ENCODE measurements at regions not wholly inside any gene's neighbourhood (a gene's known extent, or its start where the extent isn't known, plus 50 kb on each side); places are given as distances from the start of the nearest gene placed in this dataset.

- in situ Hi-C loops (cut with MboI), result no loop called here
- Histone ChIP-seq H3K27me3 (ENCODE audit: control insufficient read depth in 2 of 2, insufficient read depth in 2 of 2, low read length in 2 of 2) (no peaks in the 10 kb centered on the region), H3K79me2 (ENCODE audit: control insufficient read depth, insufficient read depth, low read length) (no peaks in the 10 kb centered on the region), H3K9me3 (replicated peaks; ENCODE audit: control insufficient read depth, insufficient read depth, low read depth, low read length) (no peaks in the 10 kb centered on the region), H3K4me1 (replicated peaks in 1 of 2; ENCODE audit: control insufficient read depth in 2 of 2, insufficient read depth in 2 of 2, low read length in 2 of 2) (no peaks in the 10 kb centered on the region), H3K9me1 (ENCODE audit: control insufficient read depth, insufficient read depth, low read length) (no peaks in the 10 kb centered on the region), H3K4me2 (ENCODE audit: insufficient read depth, low read length) (no peak overlapping the region), H2AFZ (ENCODE audit: low read depth, low read length) (no peak overlapping the region), H4K20me1 (replicated peaks; ENCODE audit: control insufficient read depth, insufficient read depth, low read length) (no peaks in the 10 kb centered on the region), H3K36me3 (ENCODE audit: control insufficient read depth, insufficient read depth, low read length) (no peaks in the 10 kb centered on the region), H3K9ac (ENCODE audit: insufficient read depth in 1 of 2, low read depth in 2 of 2, low read length in 2 of 2) (no peak overlapping the region), H3K4me3 (no peak overlapping the region), H3K27ac (ENCODE audit: extremely low read depth, low read depth, low read length) (no peak overlapping the region)
- ATAC-seq (no peak), DNase-seq (ENCODE audit: extremely low read depth in 1 of 4, low spot score in 3 of 4) (no peak), FAIRE-seq (no peak)
- TF ChIP-seq ZNF75A (CRISPR knock-in tag; IDR thresholded peaks at IDR 0.05), result no peak
- no peak for TF ChIP-seq MECOM (CRISPR knock-in tag; IDR thresholded peaks at IDR 0.05)
- no peak for TF ChIP-seq PKNOX1 (IDR thresholded peaks at IDR 0.05)
- TF ChIP-seq ETS2 (tag; IDR thresholded peaks at IDR 0.05; ENCODE audit: borderline replicate concordance, poor library complexity, severe bottlenecking), result no peak
- no peak for TF ChIP-seq CXXC5 (CRISPR knock-in tag; IDR thresholded peaks at IDR 0.05)
- intact Hi-C loops (cut with micrococcal nuclease), result no loop called here
- POLR2A ChIA-PET, result no interaction called here
- 0% methylated on average over 1 of the region's 1 CpG for WGBS (ENCODE audit: insufficient coverage, low coverage, missing lambda C conversion rate)
- CTCF ChIA-PET (ENCODE audit: low intra/inter-chr PET ratio), result no interaction called here
- BruUV-seq (replicated peaks), result no TSS peak
Measured at GRCh38 chr3:110430146-110430545, 641.5 kb upstream of the NECTIN3 start.

- ChIA-PET POLR2A (no interaction called here), CTCF (ENCODE audit: low intra/inter-chr PET ratio) (no interaction called here)
- intact Hi-C loops (cut with micrococcal nuclease), result no loop called here
- Histone ChIP-seq H4K20me1 (replicated peaks; ENCODE audit: control insufficient read depth, insufficient read depth, low read length) (no peaks in the 10 kb centered on the region), H3K9me3 (replicated peaks; ENCODE audit: control insufficient read depth, insufficient read depth, low read depth, low read length) (no peaks in the 10 kb centered on the region), H2AFZ (ENCODE audit: low read depth, low read length) (no peak overlapping the region), H3K9ac (ENCODE audit: insufficient read depth in 1 of 2, low read depth in 2 of 2, low read length in 2 of 2) (no peak overlapping the region), H3K9me1 (ENCODE audit: control insufficient read depth, insufficient read depth, low read length) (no peaks in the 10 kb centered on the region), H3K4me1 (replicated peaks in 1 of 2; ENCODE audit: control insufficient read depth in 2 of 2, insufficient read depth in 2 of 2, low read length in 2 of 2) (no peaks in the 10 kb centered on the region), H3K79me2 (ENCODE audit: control insufficient read depth, insufficient read depth, low read length) (no peaks in the 10 kb centered on the region), H3K36me3 (ENCODE audit: control insufficient read depth, insufficient read depth, low read length) (no peaks in the 10 kb centered on the region), H3K4me3 (no peak overlapping the region), H3K4me2 (ENCODE audit: insufficient read depth, low read length) (no peak overlapping the region), H3K27ac (ENCODE audit: extremely low read depth, low read depth, low read length) (no peak overlapping the region), H3K27me3 (ENCODE audit: control insufficient read depth in 2 of 2, insufficient read depth in 2 of 2, low read length in 2 of 2) (no peaks in the 10 kb centered on the region)
- FAIRE-seq, result no peak
- WGBS (ENCODE audit: insufficient coverage, low coverage, missing lambda C conversion rate), result 24% methylated on average over 3 of the region's 3 CpGs
- in situ Hi-C loops (cut with MboI), result no loop called here
- no peak for ATAC-seq
- no peak for DNase-seq (ENCODE audit: extremely low read depth in 1 of 4, low spot score in 3 of 4)
- no peak for TF ChIP-seq NR2F6 (CRISPR knock-in tag; IDR thresholded peaks at IDR 0.05)
- no peak for TF ChIP-seq CREB3 (tag; conservative IDR thresholded peaks at IDR 0.05; ENCODE audit: low read depth)
- no peak for TF ChIP-seq SOX6 (IDR thresholded peaks at IDR 0.05)
- TF ChIP-seq TSHZ1 (CRISPR knock-in tag; IDR thresholded peaks at IDR 0.05), result no peak
- no peak for TF ChIP-seq HEY1 (CRISPR knock-in tag; IDR thresholded peaks at IDR 0.05; ENCODE audit: borderline replicate concordance)
- no peak for TF ChIP-seq ZNF584 (CRISPR knock-in tag; IDR thresholded peaks at IDR 0.05; ENCODE audit: low read depth)
- no peak for TF ChIP-seq SAP30 (IDR thresholded peaks at IDR 0.05; ENCODE audit: borderline replicate concordance, insufficient read depth, low read depth, low read length, poor library complexity, severe bottlenecking)
- BruUV-seq (replicated peaks), result no TSS peak
Measured at GRCh38 chr3:110436209-110436608, 635.4 kb upstream of the NECTIN3 start.

Data from K562 (cell line).